PC-3 (cell line): ENCODE measurements at regions not wholly inside any gene's neighbourhood (a gene's known extent, or its start where the extent isn't known, plus 50 kb on each side); places are given as distances from the start of the nearest gene placed in this dataset.

Source experiments
- CTCF ChIP-seq: fragments of 300-600 bp; sonication (generic); conservative IDR thresholded peaks from 2 replicates; pipeline ENCODE4 v1.5.1; 2017; ENCODE audit warnings: antibody characterized with exemption, low read depth, mild to moderate bottlenecking, low read length
- EZH2 ChIP-seq: fragments of 300-600 bp; sonication (generic); IDR thresholded peaks from one replicate; pipeline ENCODE4 v1.6.1; 2017; ENCODE audit warnings: antibody characterized with exemption, mild to moderate bottlenecking, low read length; ENCODE audit not compliant: unreplicated experiment
- EZH2phosphoT487 ChIP-seq: fragments of 300-600 bp; sonication (generic); IDR thresholded peaks from 2 replicates; pipeline ENCODE4 v1.6.1; 2018; ENCODE audit warnings: mild to moderate bottlenecking, antibody characterized with exemption, low read length, borderline replicate concordance

DNA sequence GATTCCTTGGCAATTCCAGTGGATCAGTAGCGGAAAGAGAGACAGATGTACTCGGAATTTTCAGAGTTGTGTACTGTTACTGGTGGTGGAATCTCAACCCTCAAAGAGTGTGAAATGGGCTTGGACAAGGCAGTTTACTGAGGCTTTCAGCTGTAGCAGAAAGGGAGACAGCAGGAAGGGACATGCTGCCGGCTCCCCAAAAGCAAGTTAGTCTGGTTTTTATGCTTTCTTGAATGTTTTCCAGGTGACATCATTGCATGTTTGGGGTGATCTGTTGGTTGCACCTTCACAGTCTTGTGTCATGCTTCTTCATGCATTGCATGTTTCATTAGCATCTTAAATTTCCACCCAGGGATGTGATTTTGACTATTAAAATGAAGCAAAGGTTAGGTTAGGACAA is 1282.2 kb downstream of the ADGRL3 start:
- no peak for TF ChIP-seq CTCF
- TF ChIP-seq EZH2phosphoT487: no peak
- TF ChIP-seq EZH2: no peak
